ENCODE measurements at regions not wholly inside any gene's neighbourhood (a gene's known extent, or its start where the extent isn't known, plus 50 kb on each side); places are given as distances from the start of the nearest gene placed in this dataset.

GRCh38 chr3:87398168-87398801 is 121.9 kb upstream of the POU1F1 start:
- Histone ChIP-seq H3K27me3 (no peaks in the 10 kb centered on the region), H3K9me3 (peaks cover 0 to 5% (median 0%) of the 10 kb centered on the region in 3 donors), H3K36me3 (no peaks in the 10 kb centered on the region), H3K4me3 (no peak overlapping the region), H3K4me1 (no peaks in the 10 kb centered on the region), H3K27ac (no peak overlapping the region)
- 54 to 66% methylated on average over 4 of the region's 4 CpGs for WGBS, 2 donors (ENCODE audit: low coverage in 1 of 2)
- ATAC-seq = no peak
- TF ChIP-seq EP300 (IDR thresholded peaks at IDR 0.05) (no peak), POLR2A (IDR thresholded peaks at IDR 0.05) (no peak), POLR2AphosphoS5 (IDR thresholded peaks at IDR 0.05) (no peak)
- TF ChIP-seq, protein P1, sequence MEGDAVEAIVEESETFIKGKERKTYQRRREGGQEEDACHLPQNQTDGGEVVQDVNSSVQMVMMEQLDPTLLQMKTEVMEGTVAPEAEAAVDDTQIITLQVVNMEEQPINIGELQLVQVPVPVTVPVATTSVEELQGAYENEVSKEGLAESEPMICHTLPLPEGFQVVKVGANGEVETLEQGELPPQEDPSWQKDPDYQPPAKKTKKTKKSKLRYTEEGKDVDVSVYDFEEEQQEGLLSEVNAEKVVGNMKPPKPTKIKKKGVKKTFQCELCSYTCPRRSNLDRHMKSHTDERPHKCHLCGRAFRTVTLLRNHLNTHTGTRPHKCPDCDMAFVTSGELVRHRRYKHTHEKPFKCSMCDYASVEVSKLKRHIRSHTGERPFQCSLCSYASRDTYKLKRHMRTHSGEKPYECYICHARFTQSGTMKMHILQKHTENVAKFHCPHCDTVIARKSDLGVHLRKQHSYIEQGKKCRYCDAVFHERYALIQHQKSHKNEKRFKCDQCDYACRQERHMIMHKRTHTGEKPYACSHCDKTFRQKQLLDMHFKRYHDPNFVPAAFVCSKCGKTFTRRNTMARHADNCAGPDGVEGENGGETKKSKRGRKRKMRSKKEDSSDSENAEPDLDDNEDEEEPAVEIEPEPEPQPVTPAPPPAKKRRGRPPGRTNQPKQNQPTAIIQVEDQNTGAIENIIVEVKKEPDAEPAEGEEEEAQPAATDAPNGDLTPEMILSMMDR (IDR thresholded peaks at IDR 0.05) = no peak

DNA sequence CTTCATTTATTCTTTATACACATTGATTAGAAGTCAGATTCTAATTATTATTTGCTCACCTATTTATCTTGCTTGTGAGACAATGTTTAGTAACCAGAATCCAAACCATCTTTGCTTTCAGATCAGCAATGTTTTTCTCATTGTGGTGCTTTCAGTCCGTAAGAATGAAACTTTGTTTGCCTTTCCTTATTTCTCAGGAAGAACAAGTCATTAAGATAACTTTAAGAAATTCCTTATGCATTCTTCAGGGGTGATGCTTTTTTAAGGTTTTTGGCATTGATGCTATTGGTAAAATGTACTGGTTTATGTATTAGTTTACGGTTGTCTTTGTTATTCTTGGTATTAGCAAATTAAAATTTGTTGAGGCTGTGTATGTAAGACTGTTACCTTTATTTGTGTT is 120.8 kb upstream of the POU1F1 start:
- no peaks in the 10 kb centered on the region for H3K27me3 ChIP-seq
- H3K4me3 ChIP-seq = no peak overlapping the region
- no peak overlapping the region for H3K27ac ChIP-seq
- TF ChIP-seq POLR2A (IDR thresholded peaks at IDR 0.05) = no peak
- TF ChIP-seq, protein P1 (IDR thresholded peaks at IDR 0.05) = no peak
- no peak for TF ChIP-seq EP300 (IDR thresholded peaks at IDR 0.05)
- no peak for TF ChIP-seq POLR2AphosphoS5 (IDR thresholded peaks at IDR 0.05)
- H3K36me3 ChIP-seq = no peaks in the 10 kb centered on the region
- peaks cover 0 to 5% (median 0%) of the 10 kb centered on the region in 3 donors for H3K9me3 ChIP-seq
- WGBS, 2 donors (ENCODE audit: low coverage in 1 of 2) = 69% methylated on average over 2 of the region's 2 CpGs; no CpG with 5 or more reads in 1 of the 2 donors
- ATAC-seq = no peak
- no peaks in the 10 kb centered on the region for H3K4me1 ChIP-seq

- H3K36me3 ChIP-seq = no peaks in the 10 kb centered on the region
- no peak overlapping the region for H3K27ac ChIP-seq
- no peaks in the 10 kb centered on the region for H3K4me1 ChIP-seq
- no peak overlapping the region for H3K4me3 ChIP-seq
- no CpG with 5 or more reads among the region's 3 CpGs for WGBS, 2 donors (ENCODE audit: low coverage in 1 of 2)
- no peaks in the 10 kb centered on the region for H3K27me3 ChIP-seq
- ATAC-seq = no peak
- TF ChIP-seq, protein P1 (IDR thresholded peaks at IDR 0.05) = no peak
- no peak for TF ChIP-seq POLR2A (IDR thresholded peaks at IDR 0.05)
- TF ChIP-seq POLR2AphosphoS5 (IDR thresholded peaks at IDR 0.05) = no peak
- TF ChIP-seq EP300 (IDR thresholded peaks at IDR 0.05) = no peak
- H3K9me3 ChIP-seq = peaks cover 0 to 5% (median 0%) of the 10 kb centered on the region in 3 donors
Measured at GRCh38 chr3:87390821-87391220, 114.4 kb upstream of the POU1F1 start.

GRCh38 chr3:87390353-87390752 is 114.0 kb upstream of the POU1F1 start:
- no peak for ATAC-seq
- H3K4me3 ChIP-seq = no peak overlapping the region
- no peak overlapping the region for H3K27ac ChIP-seq
- H3K27me3 ChIP-seq = no peaks in the 10 kb centered on the region
- H3K9me3 ChIP-seq = peaks cover 0 to 5% (median 0%) of the 10 kb centered on the region in 3 donors
- TF ChIP-seq POLR2AphosphoS5 (IDR thresholded peaks at IDR 0.05) (no peak), EP300 (IDR thresholded peaks at IDR 0.05) (no peak), POLR2A (IDR thresholded peaks at IDR 0.05) (no peak)
- TF ChIP-seq, protein P1 (IDR thresholded peaks at IDR 0.05) = no peak
- no peaks in the 10 kb centered on the region for H3K4me1 ChIP-seq
- H3K36me3 ChIP-seq = no peaks in the 10 kb centered on the region
- 38 to 53% methylated on average over 1 to 2 of the region's 4 CpGs for WGBS, 2 donors (ENCODE audit: low coverage in 1 of 2)

- no peaks in the 10 kb centered on the region for H3K36me3 ChIP-seq
- no peak for ATAC-seq
Measured at GRCh38 chr3:87375231-87375682, 98.9 kb upstream of the POU1F1 start.

More at GRCh38 chr3:87375231-87375682, 98.9 kb upstream of the POU1F1 start:
- TF ChIP-seq, protein P1 (IDR thresholded peaks at IDR 0.05) = no peak
- no peak for TF ChIP-seq EP300 (IDR thresholded peaks at IDR 0.05)
- TF ChIP-seq POLR2A (IDR thresholded peaks at IDR 0.05) = no peak
- no peak for TF ChIP-seq POLR2AphosphoS5 (IDR thresholded peaks at IDR 0.05)
- H3K4me3 ChIP-seq = no peak overlapping the region
- no peaks in the 10 kb centered on the region for H3K4me1 ChIP-seq
- H3K27ac ChIP-seq = no peak overlapping the region
- WGBS, 2 donors (ENCODE audit: low coverage in 1 of 2) = no CpG with 5 or more reads among the region's 30 CpGs
- H3K27me3 ChIP-seq = no peaks in the 10 kb centered on the region
- peaks cover 0 to 7% (median 0%) of the 10 kb centered on the region in 3 donors for H3K9me3 ChIP-seq

All from gastroesophageal sphincter (tissue), 4 donors.